NCI-H1694 treated with DMSO at 0.1 percent for 48 hours (cell line): ENCODE measurements at regions not wholly inside any gene's neighbourhood (a gene's known extent, or its start where the extent isn't known, plus 50 kb on each side); places are given as distances from the start of the nearest gene placed in this dataset.
A peak's percentile ranks its signal among the peaks of the same experiment; 100 is the strongest.
"Not testable (repeated sequence)": the region's sequence is repeated elsewhere in the genome, so short reads cannot be mapped to it uniquely, and the experiment has no call there.

Experiments
- DNase-seq: peaks from one replicate; lab custom pipeline; 2025; lab: John Stamatoyannopoulos, UW

GRCh38 chr6:21772477-21772876 lies 178.9 kb downstream of the SOX4 start:
- no peak for DNase-seq

- no peak for DNase-seq
Observed at GRCh38 chr6:21772884-21773575, 179.5 kb downstream of the SOX4 start.

GRCh38 chr6:21773576-21773968 lies 180.0 kb downstream of the SOX4 start:
- no peak for DNase-seq

- DNase-seq, result peak; percentile 95
Observed at GRCh38 chr6:21777846-21778245, 184.3 kb downstream of the SOX4 start.

GRCh38 chr6:21780141-21780540 lies 186.6 kb downstream of the SOX4 start:
- no peak for DNase-seq

GRCh38 chr6:21780679-21781078 lies 187.1 kb downstream of the SOX4 start:
- no peak for DNase-seq

GRCh38 chr6:21781128-21781527 lies 187.6 kb downstream of the SOX4 start:
- DNase-seq, result no peak

- no peak for DNase-seq
Observed at GRCh38 chr6:21785164-21785563, 191.6 kb downstream of the SOX4 start.

- DNase-seq, result no peak
Observed at GRCh38 chr6:21791056-21791455, 197.5 kb downstream of the SOX4 start.

- no peak for DNase-seq
Observed at GRCh38 chr6:21791581-21791980, 198.0 kb downstream of the SOX4 start.

GRCh38 chr6:21792177-21792576 lies 198.6 kb downstream of the SOX4 start:
- DNase-seq, result no peak

- DNase-seq, result not testable (repeated sequence)
Observed at GRCh38 chr6:21796979-21797378, 203.4 kb downstream of the SOX4 start.

GRCh38 chr6:21798468-21798867 lies 204.9 kb downstream of the SOX4 start:
- DNase-seq, result no peak

- no peak for DNase-seq
Observed at GRCh38 chr6:21800330-21800729, 206.8 kb downstream of the SOX4 start.

- DNase-seq, result no peak
Observed at GRCh38 chr6:21800948-21801438, 207.4 kb downstream of the SOX4 start.

GRCh38 chr6:21801446-21802174 lies 208.1 kb downstream of the SOX4 start:
- no peak for DNase-seq

GRCh38 chr6:21802175-21802822 lies 208.7 kb downstream of the SOX4 start:
- no peak for DNase-seq

GRCh38 chr6:21804941-21805610 lies 211.5 kb downstream of the SOX4 start:
- DNase-seq, result no peak

GRCh38 chr6:21807299-21808044 lies 213.9 kb downstream of the SOX4 start:
- DNase-seq, result no peak

- no peak for DNase-seq
Observed at GRCh38 chr6:21808045-21808470, 214.5 kb downstream of the SOX4 start.

GRCh38 chr6:21808551-21809242 lies 215.1 kb downstream of the SOX4 start:
- no peak for DNase-seq
